Activated CD4-positive, CD25-positive, alpha-beta regulatory T cell treated with anti-CD3 and anti-CD28 coated beads, Interleukin-2, amount 50 U/mL, for 24 hours (primary cell): ENCODE measurements at regions not wholly inside any gene's neighbourhood (a gene's known extent, or its start where the extent isn't known, plus 50 kb on each side); places are given as distances from the start of the nearest gene placed in this dataset.
A peak's percentile ranks its signal among the peaks of the same experiment; 100 is the strongest.
"Not testable (repeated sequence)": the region's sequence is repeated elsewhere in the genome, so short reads cannot be mapped to it uniquely, and the experiment has no call there.

Source experiments
- ATAC-seq, 2 donors: fragments of 150-1000 bp; cut with Tn5 transposase; one replicate each; pipeline ENCODE4 v1.10.0; 2021; ENCODE audit warnings: mild to moderate bottlenecking in 1 of 2, moderate library complexity in 1 of 2

DNA sequence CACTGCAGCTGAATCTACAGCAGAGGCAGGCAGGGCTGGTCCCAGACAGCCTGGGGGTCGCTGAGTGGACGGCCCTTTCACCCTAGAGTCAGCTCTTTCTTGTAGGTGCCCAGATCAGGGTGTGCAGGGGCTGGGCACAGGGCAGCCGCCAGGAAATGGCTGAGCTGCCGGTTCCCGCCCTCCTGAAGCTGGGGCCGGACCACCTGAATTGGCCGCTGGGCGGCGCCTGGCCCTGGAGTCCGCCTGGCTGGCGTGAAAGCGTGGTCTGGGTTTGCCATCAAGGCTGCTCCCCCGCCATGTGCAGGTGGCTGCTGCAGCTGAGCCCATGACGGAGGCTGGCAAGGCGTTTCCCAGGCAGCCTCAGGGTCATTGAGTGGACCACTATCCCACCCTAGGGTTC is 85.7 kb downstream of the POTEM start:
- peak in 1 of 2 donors; percentile 17 for ATAC-seq

DNA sequence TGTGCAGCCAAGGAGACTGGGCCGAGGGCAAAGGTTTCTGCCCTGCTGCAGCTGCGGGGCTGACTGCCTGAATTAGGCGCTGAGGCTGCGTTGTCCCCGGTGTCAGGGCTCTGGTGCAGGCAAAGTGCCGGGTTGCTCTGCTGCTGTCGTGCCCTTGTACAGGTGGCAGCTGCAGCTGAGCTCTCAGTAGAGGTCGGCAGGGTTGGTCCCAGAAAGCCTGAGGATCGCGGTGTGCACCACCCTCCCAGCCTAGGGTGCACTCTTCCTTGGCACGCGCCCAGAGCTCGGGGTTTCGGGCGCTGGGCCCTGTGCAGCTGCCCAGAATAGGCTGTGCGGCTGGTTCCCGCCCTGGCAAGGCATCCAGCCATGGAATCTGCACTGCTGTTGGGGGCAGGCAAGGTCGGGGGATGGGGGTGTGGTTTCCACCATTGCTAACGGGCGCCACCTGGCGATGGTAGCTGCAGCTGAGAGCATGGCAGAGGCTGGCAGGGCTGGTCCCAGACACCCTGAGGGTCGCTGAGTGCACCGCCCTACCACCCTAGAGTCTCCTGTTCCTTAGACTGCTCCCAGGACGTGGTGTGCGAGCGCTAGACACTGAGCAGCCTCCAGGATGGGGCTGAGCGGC is 86.3 kb downstream of the POTEM start:
- peak in 1 of 2 donors; percentile 38 for ATAC-seq

DNA sequence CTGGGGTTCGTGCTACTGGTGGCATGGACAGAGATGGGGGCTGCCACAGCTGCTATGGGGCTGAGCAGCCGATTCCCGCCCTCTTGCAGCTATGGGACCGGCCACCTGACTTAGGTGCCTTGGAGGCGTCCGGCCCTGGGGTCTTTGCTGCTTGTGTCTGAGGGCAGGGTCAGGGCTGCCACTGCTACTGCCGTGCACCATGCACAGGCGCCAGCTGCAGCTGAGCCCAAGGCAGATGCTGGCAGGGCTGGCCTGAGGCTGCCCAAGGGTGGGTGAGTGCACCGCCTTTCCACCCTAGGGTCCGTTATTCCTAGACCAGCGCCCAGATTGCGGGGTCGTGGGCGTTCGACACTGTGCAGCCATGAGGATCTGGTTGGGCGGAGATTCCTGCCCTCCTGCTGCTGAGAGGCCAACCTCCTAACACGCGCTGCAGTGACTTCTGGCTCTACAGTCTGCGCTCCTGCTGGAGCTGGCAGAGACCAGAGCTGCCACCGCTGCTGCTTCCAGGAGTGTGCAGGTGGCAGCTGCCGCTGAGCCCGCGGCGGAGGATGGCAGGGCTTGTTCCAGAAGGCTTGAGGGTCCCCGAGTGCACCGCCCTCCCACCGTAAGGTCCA is 87.0 kb downstream of the POTEM start:
- not testable (repeated sequence) for ATAC-seq

DNA sequence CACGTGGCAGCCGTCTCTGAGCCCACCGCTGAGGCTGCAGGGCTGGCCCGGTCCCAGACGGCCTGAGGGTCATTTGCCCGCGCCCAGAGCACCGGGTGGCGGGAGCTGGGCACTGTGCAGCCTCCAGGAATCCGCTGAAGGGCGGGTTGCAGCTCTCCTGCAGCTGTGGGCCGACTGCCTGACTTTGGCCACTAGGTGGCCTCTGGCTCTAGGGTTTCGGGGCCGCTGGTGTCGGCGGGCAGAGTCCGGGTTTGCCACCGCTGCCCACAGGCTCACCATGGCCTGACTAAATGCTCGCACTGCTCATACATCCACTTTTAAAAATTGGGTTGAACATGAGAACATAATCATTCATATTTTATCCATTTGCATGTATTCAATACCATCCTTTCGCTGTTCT is 87.7 kb downstream of the POTEM start:
- not testable (repeated sequence) for ATAC-seq

DNA sequence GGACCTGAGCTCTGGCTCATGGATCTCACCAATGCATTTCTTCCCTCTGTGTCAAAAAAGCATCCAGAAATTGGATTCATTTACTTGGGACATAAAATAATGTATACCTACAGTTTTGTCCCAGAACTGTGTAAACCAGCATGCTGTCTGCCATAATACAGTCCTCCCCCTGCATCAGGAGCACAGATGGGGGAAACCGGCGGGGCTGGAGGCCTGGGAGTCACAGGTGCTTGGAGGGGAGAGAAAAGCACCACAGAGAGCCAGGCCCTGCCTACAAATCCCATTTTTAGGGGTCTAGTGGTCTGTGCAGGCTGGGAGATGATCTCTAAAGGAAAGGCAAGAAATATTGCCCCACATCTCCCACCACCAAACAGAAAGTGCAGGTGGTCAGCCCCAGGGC is 91.8 kb downstream of the POTEM start:
- not testable (repeated sequence) for ATAC-seq

DNA sequence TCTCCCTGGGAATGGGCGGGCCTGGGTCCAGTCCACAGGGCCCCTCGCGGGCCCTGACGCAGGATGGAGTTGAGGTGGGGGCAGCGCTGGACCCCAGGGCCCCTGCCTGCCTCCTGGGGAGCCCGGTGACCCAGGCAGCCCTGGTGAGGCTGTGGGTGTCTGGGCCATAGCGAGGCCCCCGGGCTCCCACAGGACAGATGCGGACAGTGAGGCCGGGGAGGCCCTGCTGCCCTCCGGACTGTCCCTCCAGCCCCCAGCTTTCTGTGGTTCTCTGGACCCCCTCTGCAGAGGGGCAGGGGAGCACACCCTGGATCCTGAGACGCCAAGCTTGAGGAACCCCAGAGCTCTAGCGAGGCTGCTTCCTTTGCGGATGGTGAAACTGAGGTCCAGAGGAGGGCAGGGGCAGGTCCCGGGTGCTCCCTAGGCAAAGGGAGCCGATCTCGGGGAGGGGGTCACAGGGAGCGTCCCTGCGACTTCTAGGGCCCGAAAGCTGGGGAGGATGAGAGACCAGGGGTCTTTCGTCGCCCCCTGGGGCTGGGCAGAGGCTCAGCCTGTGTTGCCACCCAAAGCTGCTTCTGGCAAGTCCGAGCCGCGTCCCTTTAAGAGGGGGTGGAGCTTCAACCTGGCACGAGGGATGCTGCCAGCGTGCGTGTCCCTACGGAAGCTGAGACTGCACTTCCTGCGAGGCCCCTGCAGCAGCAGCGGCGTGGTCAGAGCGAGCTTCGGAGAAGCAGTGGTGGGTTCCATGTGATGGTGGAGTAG is 94.6 kb downstream of the POTEM start:
- peak in 1 of 2 donors; percentile 54 for ATAC-seq

DNA sequence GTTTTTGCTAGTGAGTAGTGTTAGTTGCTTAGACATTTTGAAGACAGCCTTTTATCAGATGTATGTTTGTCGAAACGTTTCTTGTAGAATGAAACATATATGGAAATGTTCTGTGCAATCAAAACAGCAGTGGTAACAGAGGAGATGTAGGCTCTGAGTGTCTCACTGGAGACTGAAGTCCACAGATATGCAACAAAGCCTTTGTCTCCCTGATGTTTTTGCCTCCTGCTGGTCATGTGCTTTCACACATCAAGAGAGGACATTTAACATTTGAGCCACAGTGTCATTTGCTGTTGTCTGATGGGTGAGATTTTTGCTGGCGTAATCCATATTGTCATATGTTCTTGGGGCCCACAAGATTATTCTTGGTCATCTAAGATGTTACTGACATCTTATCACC is 101.7 kb downstream of the POTEM start:
- ATAC-seq, result not testable (repeated sequence)

DNA sequence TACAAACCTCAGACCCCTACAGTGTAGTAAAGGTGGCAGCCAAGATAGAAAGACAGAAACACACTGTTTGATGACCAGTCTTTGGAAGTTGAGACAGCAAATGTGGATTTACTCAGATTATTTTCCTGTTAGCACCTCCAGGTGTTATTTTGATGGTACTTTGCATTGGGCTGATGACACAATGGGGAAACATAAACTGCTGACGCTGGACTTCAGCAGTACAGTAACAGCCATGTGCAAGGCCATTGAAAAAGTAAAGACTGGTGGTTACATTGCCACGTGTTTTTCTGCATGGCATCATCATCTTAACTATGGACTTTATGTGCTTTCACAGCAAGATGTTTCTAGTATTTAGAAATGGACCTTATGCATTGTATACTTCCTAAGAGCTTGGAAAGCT is 105.3 kb downstream of the POTEM start:
- ATAC-seq, result not testable (repeated sequence)

DNA sequence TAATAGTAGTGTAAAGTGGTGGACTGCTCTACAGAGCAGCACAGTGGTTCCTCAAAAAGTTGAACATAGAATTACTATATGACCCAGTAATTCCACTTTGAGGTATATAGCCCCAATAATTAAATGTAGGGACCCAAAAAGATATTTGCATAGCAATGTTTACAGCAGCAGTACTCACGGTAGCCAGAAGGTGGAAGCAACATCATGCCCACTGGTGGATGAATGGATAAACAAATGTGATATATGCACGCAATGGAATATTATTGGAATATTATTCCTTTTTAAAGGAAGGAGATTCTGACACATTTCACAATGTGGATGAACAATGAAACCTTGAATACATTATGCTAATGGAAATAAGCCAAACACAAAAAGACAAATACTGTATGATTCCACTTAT is 121.4 kb downstream of the POTEM start:
- ATAC-seq, result not testable (repeated sequence)

DNA sequence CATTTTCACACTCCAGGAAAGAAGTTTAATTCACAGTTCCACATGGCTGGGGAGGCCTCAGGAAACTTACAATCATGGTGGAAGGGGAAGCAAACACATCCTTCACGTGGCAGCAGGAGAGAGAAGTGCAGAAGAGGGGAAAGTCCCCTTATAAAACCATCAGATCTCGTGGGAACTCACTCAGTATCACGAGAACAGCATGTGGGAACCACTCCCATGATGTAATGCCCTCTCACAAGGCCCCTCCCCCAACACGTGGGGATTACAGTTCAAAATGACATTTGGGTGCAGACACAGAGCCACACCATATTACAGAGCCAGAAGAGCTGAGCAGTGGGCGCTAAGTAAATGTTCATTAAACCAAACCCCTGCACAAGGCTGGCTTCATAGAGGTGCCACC is 126.0 kb downstream of the POTEM start:
- ATAC-seq, result not testable (repeated sequence)

DNA sequence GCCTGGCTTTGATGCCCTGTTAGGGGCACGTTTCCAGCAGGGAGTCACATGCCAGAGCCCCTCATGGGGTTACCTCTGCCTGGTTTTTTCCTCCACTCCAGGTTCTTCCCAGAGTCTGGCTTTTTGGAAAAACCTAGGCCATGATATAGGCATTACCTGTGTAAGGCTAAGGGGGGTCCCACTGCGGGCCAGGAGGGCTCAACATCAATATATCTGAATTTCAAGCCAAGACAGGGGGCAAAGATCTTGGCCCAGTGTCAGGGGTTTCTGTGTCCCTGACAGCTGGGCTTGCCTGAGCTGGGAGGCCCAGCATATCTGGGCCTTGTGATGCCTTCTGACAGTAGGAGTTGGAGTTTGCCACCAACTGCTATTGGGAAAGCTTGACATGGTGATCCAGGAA is 127.5 kb downstream of the POTEM start:
- not testable (repeated sequence) for ATAC-seq

DNA sequence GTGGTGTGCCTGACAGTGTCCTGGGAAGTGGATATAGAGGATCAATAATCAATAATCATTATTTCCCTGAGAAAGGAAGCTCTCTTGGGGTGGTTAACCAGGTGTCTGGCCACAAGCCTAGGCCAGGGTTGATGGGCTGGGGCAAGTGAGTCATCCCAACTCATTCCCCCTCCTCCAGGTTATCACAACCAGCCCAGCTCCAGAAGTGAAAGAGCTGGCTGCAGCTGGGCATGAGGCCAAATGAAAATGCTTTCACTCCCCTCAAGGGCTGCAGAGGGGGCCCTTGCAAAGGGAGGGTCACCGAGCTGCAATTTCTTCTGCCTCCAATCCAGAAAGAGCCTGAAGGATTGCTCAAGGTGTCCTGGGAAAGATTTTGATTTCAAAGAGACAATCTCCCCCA is 127.9 kb downstream of the POTEM start:
- ATAC-seq, result not testable (repeated sequence)

DNA sequence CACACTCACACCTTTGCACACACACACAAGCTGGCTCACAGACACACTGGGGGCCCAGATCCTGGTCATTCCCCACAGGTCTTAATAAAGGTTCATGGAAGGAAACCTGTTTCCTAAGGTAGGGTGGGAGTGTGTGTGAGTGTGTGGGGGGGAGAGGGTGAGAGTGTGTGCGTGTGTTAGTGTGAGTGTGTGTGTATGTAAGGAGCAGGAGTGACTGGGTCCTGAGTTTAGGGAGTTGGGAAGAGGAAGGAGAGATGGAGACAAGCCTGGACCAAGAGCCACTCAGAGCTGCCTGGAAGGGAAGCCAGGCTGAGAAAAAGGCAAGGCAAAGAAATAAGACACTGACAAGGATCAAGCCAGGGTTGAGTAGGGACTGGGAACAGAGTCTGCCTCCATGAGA is 129.2 kb downstream of the POTEM start:
- ATAC-seq, result not testable (repeated sequence)

DNA sequence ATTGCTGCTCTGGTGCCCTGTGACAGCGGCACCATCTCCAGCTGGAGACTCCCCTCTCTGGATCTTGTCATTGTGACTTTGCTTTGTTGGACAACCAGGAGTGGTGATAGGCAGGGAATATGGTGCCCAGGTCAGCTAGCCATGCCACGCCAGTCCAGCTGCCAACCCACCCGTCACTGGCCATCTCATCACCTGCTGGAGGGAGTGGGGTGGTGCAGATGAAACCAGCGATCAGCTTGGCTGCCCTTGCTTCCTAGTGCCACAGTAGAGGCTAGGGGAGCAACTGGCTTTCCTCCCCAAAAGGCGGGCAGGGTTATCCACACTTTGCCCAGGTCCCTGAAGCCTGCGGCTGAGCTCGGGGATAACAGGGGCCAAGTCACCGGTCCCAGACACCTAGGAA is 129.6 kb downstream of the POTEM start:
- not testable (repeated sequence) for ATAC-seq

DNA sequence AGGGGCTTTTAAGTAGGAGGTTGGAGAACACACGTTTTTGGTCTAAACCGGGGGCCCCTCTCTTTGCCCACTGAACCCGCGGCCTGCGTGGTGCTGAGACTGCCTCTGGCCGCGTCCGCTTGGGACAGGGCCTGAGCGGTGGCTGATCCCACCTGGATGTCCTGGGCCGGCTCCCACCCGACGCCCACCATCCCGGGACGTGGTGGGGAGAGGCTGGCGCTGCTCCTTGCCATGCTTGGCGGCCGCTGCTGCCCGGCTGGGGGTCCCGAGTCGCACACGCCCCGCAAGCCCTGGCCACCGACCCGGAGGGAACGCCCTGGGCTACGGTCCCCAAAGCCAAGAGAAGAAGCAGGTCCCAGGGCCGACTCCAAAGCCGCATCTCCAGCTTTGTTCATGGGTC is 130.1 kb downstream of the POTEM start:
- not testable (repeated sequence) for ATAC-seq

DNA sequence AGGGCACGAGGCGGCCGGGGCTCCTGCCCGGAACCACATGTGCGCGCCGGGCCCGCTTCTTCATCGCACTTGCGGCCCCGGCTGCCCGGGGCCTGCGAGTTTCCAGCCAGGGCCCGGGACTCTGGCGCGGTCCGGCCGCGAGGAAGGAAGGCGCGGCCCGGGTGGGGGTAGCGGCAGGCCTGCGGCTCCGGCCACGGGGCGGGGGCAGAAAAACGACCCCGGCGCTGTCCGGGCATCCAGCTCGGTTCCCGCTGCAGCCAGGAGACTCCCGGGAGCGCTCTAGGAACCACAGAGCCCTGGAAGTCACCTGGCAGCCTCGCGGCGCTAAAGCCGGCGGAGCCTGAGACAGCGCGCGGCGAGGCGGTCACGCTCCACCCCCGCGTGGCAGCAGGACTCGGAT is 130.5 kb downstream of the POTEM start:
- ATAC-seq, result not testable (repeated sequence)

DNA sequence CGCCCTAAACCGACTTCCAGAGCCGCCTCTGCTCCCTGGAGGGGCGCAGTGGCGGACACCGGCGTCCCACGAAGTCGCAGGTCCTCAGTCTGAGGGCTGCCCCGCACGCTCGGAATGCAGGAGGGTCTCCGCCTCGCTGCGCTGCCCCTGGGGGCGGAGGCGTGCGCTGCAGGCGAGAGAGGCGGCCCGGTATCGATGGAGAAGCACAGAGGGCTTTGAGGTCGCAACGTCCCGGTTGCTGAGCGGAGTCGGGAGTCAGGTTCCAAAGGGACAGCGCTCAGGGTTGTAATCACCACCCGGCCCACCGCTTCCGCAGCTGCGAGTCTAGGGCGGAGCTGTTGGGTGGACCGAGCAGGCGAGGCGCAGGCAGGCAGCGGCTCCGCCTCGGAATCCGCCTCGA is 131.0 kb downstream of the POTEM start:
- not testable (repeated sequence) for ATAC-seq

DNA sequence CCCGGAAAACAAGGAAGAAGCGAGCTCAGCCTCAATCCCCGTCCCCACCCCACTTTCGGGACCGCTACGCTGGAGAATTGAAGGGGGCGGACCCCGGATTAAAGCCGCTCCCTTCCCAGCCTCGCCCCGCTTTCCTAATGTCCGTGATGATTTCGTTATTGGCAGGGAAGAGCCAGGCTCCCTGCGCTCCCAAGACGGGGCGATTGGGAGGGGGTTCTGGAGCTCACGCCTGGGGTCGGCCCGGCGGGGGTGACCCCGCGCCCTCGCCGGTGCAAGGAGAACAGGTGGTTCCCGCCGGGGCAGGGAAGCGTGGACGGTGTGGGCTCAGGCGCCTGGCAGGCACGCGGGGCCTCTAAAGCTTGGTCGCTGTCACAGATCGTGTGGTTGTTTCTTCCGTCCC is 131.5 kb downstream of the POTEM start:
- ATAC-seq, result not testable (repeated sequence)

DNA sequence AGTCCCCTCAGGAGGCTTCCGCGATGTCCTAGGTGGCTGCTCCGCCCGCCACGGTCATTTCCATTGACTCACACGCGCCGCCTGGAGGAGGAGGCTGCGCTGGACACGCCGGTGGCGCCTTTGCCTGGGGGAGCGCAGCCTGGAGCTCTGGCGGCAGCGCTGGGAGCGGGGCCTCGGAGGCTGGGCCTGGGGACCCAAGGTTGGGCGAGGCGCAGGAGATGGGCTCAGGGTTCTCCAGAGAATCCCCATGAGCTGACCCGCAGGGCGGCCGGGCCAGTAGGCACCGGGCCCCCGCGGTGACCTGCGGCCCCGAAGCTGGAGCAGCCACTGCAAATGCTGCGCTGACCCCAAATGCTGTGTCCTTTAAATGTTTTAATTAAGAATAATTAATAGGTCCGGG is 132.1 kb downstream of the POTEM start:
- ATAC-seq, result not testable (repeated sequence)

DNA sequence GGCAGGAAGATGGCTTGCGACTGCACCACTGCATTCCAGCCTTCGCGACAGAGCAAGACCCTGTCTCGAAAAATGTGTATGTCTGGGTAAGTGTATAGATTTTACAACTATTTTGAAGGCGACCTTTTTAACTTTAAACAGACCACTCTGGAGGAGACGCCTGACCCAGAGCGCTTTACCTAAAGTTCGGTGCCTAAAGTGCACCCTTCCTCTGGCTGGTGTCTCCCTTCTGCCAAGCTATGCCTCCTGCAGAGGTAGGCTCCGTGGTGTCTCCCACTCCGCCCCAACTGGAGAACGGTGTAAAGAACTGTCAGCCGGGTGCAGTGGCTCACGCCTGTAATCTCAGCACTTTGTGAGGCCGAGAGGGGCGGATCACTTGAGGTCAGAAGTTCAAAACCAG is 132.7 kb downstream of the POTEM start:
- ATAC-seq, result not testable (repeated sequence)

DNA sequence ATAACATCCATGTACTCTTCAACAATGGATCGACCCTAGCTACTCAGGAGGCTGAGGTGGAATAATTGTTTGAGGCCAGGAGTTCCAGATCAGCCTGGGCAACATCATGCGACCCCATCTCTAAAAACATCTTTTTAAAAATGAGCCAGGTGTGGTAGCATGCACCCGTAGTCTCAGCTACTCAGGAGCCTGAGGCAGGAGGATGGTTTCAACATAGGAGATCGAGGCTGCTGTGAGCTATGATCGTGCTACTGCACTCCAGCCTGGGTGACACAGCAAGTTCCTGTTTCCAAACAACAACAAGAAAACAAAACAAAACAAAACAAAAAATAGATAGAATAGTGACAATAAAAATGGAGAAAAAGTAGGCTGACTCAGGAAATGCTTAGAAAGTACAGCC is 138.3 kb downstream of the POTEM start:
- ATAC-seq, result not testable (repeated sequence)

DNA sequence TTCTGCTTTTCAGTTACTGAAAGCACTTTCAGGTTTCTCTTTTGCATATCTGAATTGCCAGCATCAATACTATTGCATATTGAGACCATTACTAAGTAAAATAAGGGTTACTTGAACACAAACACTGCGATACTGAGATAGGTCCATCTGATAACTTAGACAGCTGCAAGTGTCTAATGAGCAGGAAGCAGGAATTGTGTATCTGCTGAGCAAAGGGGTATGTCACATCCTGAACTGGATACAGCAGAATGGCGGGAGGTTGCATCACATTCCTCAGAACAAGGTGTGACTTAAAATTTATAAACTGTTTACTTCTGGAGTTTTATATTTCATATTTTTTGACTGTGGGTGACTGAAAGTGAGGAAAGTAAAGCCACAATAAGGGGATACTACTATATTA is 142.7 kb downstream of the POTEM start:
- ATAC-seq, result not testable (repeated sequence)

DNA sequence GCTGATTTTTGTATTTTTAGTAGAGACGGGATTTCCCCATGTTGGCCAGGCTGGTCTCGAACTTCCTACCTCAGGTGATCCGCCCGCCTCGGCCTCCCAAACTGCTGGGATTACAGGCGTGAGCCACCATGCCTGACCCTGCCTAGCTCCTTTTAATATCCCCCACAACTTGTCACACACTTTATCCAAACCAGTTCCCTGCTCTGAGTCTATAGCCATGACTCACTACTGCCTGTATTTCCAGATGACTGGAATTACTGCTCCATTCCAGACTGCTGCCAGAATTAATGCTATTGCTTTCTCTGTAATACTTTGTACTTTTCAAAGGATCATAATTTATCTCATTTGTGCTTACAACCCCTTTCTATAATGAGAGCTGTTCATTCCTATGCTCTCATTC is 153.1 kb downstream of the POTEM start:
- ATAC-seq, result not testable (repeated sequence)
